ENCODE measurements at regions not wholly inside any gene's neighbourhood (a gene's known extent, or its start where the extent isn't known, plus 50 kb on each side); places are given as distances from the start of the nearest gene placed in this dataset.
"Not testable (repeated sequence)": the region's sequence is repeated elsewhere in the genome, so short reads cannot be mapped to it uniquely, and the experiment has no call there.

DNA sequence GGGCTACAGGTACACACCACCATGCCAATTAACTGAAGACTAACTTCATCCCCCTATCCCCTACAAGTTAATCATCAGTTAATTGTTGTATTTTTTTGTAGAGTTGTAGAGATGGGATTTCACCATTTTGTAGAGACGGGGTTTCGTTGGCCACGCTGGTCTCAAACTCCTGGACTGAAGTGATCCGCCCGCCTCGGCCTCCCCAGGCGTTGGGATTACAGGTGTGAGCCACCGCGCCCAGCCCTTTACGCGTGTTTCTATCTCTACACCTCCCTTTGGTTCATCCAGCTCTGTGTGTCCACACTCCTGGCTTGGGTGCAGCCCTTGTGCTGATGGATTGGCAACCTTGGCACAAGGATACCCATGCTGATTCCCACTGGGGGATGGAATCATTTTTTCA lies 258.8 kb downstream of the FAM43A start:
- no peaks in the 10 kb centered on the region for H3K36me3 ChIP-seq
- H3K4me1 ChIP-seq: no peaks in the 10 kb centered on the region
- H3K27me3 ChIP-seq: no peaks in the 10 kb centered on the region
- no peaks in the 10 kb centered on the region for H3K9me3 ChIP-seq
- no peak for DNase-seq (ENCODE audit: low spot score in 2 of 2)
- no peak overlapping the region for H3K27ac ChIP-seq
- TF ChIP-seq, protein P1, sequence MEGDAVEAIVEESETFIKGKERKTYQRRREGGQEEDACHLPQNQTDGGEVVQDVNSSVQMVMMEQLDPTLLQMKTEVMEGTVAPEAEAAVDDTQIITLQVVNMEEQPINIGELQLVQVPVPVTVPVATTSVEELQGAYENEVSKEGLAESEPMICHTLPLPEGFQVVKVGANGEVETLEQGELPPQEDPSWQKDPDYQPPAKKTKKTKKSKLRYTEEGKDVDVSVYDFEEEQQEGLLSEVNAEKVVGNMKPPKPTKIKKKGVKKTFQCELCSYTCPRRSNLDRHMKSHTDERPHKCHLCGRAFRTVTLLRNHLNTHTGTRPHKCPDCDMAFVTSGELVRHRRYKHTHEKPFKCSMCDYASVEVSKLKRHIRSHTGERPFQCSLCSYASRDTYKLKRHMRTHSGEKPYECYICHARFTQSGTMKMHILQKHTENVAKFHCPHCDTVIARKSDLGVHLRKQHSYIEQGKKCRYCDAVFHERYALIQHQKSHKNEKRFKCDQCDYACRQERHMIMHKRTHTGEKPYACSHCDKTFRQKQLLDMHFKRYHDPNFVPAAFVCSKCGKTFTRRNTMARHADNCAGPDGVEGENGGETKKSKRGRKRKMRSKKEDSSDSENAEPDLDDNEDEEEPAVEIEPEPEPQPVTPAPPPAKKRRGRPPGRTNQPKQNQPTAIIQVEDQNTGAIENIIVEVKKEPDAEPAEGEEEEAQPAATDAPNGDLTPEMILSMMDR (IDR thresholded peaks at IDR 0.05): no peak
- no peak overlapping the region for H3K4me3 ChIP-seq
- intact Hi-C loops (cut with DNase I): no loop called here

DNA sequence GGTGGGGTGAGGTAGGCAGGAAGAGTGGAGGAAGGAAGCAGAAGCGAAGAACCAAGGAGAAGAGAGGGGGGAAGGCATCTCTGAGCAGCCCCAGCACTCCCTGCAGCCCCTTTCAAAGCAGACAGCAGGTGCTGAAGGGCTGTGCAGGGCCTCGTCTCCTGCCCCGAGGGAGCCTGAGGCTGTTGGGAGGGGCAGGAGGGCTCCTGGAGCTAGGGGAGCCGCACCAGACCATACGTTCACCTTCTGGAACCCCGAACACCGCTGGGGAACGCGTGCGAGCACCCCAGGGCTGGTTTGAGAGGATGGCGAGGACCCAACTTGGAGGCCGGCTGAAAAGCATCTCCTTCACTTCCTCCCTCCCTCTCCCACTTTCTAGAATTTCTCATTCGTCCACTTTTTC lies 259.8 kb downstream of the FAM43A start:
- H3K4me3 ChIP-seq: no peak overlapping the region
- H3K27me3 ChIP-seq: no peaks in the 10 kb centered on the region
- no peak overlapping the region for H3K27ac ChIP-seq
- no peaks in the 10 kb centered on the region for H3K4me1 ChIP-seq
- intact Hi-C loops (cut with DNase I): no loop called here
- H3K36me3 ChIP-seq: no peaks in the 10 kb centered on the region
- TF ChIP-seq, protein P1 (IDR thresholded peaks at IDR 0.05): no peak
- no peaks in the 10 kb centered on the region for H3K9me3 ChIP-seq
- DNase-seq (ENCODE audit: low spot score in 2 of 2): no peak

- TF ChIP-seq, protein P1 (IDR thresholded peaks at IDR 0.05): no peak
- Histone ChIP-seq H3K27ac (no peak overlapping the region), H3K4me3 (no peak overlapping the region), H3K27me3 (no peaks in the 10 kb centered on the region), H3K36me3 (no peaks in the 10 kb centered on the region), H3K9me3 (no peaks in the 10 kb centered on the region), H3K4me1 (no peaks in the 10 kb centered on the region)
- intact Hi-C loops (cut with DNase I): no loop called here
- DNase-seq (ENCODE audit: low spot score in 2 of 2): no peak
These were observed 260.4 kb downstream of the FAM43A start for GRCh38 chr3:194946091-194946490.

GRCh38 chr3:194949592-194949991 lies 263.9 kb downstream of the FAM43A start:
- Histone ChIP-seq H3K27ac (no peak overlapping the region), H3K4me3 (no peak overlapping the region), H3K4me1 (no peaks in the 10 kb centered on the region), H3K36me3 (no peaks in the 10 kb centered on the region), H3K27me3 (no peaks in the 10 kb centered on the region), H3K9me3 (no peaks in the 10 kb centered on the region)
- DNase-seq (ENCODE audit: low spot score in 2 of 2): no peak
- intact Hi-C loops (cut with DNase I): no loop called here
- TF ChIP-seq, protein P1 (IDR thresholded peaks at IDR 0.05): no peak

DNA sequence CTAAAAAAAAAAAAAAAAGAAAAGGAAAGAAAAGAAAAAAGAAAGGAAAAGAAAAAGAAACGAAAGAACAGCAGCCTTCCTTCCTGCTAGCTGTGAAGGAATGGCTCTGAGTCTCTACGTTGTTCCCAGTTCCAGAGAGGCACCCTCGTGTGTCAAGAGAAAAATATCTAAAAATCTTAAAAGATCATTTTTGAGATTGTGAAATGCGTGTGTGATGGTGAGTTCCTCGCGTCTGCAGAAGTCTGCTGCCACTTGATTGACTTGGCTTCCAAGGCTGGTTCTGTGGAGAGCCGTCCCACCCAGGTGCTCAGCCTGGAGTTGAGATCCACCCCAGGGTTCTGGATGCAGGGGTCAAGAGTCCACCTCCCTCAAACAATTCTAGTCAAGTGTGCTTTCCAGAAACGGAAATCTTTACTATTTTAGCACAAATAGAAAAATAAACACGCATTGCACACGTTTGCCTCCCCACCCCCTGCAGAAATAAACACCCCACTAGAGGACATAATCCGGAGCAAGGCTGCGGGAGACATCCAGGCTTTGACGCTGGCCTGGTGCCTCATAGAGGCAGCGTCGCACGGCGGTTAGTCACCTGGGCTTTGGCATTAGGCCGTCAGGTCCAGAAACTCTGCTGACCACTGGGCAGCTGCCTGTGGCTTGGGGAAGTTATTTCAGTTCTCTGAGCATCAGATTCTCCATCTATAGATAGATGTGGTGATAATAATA lies 265.4 kb downstream of the FAM43A start:
- H3K9me3 ChIP-seq: no peaks in the 10 kb centered on the region
- no peak overlapping the region for H3K27ac ChIP-seq
- H3K4me1 ChIP-seq: no peaks in the 10 kb centered on the region
- no peak for DNase-seq (ENCODE audit: low spot score in 2 of 2)
- H3K36me3 ChIP-seq: no peaks in the 10 kb centered on the region
- H3K4me3 ChIP-seq: no peak overlapping the region
- TF ChIP-seq, protein P1 (IDR thresholded peaks at IDR 0.05): no peak
- intact Hi-C loops (cut with DNase I): no loop called here
- no peaks in the 10 kb centered on the region for H3K27me3 ChIP-seq

DNA sequence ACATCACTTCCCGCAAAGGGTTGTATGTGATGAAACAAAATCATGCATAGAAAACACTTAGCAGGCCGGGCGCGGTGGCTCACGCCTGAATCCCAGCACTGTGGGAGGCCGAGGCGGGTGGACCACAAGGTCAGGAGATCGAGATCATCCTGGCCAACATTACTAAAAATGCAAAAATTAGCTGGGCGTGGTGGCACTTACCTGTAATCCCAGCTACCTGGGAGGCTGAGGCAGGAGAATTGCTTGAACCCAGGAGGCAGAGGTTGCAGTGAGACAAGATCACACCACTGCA lies 265.9 kb downstream of the FAM43A start:
- H3K36me3 ChIP-seq; H3K9me3 ChIP-seq; DNase-seq (ENCODE audit: low spot score in 2 of 2); H3K27me3 ChIP-seq; H3K4me3 ChIP-seq; H3K27ac ChIP-seq; intact Hi-C loops (cut with DNase I); H3K4me1 ChIP-seq: not testable (repeated sequence)

Measured in ascending aorta (tissue), 2 donors.